ENCODE measurements at regions not wholly inside any gene's neighbourhood (a gene's known extent, or its start where the extent isn't known, plus 50 kb on each side); places are given as distances from the start of the nearest gene placed in this dataset.
"Not testable (repeated sequence)": the region's sequence is repeated elsewhere in the genome, so short reads cannot be mapped to it uniquely, and the experiment has no call there.

DNA sequence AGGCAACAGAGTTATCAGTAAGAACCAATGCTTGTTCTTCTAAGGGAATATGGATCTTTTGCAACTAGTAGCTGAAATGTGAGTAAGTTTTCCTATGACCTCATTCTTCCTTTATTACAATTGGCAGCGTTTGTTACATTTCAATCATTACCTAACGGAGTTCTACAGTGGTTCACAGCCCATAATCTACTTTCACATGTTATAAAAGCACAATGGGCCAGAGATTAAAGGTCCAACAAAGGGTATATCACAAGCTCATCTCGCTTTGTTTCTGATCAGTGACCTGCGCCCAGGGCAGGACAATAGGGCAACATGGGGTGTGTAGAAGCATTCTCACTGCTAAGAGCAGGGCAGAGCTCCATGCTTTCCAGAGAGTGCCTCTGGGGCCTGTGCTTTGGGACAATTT is 279.9 kb upstream of the DYNLRB2 start:
- H3K27ac ChIP-seq, result no peak overlapping the region
- TF ChIP-seq, protein P1, sequence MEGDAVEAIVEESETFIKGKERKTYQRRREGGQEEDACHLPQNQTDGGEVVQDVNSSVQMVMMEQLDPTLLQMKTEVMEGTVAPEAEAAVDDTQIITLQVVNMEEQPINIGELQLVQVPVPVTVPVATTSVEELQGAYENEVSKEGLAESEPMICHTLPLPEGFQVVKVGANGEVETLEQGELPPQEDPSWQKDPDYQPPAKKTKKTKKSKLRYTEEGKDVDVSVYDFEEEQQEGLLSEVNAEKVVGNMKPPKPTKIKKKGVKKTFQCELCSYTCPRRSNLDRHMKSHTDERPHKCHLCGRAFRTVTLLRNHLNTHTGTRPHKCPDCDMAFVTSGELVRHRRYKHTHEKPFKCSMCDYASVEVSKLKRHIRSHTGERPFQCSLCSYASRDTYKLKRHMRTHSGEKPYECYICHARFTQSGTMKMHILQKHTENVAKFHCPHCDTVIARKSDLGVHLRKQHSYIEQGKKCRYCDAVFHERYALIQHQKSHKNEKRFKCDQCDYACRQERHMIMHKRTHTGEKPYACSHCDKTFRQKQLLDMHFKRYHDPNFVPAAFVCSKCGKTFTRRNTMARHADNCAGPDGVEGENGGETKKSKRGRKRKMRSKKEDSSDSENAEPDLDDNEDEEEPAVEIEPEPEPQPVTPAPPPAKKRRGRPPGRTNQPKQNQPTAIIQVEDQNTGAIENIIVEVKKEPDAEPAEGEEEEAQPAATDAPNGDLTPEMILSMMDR (conservative IDR thresholded peaks at IDR 0.05), result no peak

DNA sequence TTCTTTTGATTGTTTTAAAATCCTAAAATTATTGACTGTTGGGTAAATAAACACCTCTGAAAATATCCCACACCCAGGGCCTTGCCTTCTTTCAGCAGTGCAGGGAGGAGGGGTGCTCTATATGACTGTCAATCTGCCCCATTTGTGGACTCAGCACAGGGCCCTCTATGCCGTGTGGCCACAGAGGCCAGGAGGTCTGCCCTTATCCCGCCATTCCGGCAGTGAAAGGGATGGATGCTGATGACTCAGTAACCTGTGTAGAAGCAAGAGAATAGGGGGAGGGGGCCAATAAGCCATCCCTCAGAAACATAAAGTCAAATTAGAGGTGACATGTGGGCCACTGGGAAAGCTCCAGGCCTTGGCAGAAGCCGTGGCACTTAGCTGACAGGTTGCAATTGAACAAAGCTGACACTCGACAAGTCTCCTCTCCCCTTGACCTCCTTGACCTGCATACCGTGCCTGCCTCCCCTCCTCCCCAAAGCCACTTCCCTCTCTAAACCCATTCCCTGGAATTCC is 281.4 kb upstream of the DYNLRB2 start:
- TF ChIP-seq, protein P1 (conservative IDR thresholded peaks at IDR 0.05), result no peak
- no peak overlapping the region for H3K27ac ChIP-seq

- TF ChIP-seq, protein P1 (conservative IDR thresholded peaks at IDR 0.05), result no peak
- no peak overlapping the region for H3K27ac ChIP-seq
These were observed 282.4 kb upstream of the DYNLRB2 start for GRCh38 chr16:80258407-80258806.

- TF ChIP-seq, protein P1 (conservative IDR thresholded peaks at IDR 0.05), result no peak
- no peak overlapping the region for H3K27ac ChIP-seq
These were observed 285.8 kb upstream of the DYNLRB2 start for GRCh38 chr16:80254970-80255369.

DNA sequence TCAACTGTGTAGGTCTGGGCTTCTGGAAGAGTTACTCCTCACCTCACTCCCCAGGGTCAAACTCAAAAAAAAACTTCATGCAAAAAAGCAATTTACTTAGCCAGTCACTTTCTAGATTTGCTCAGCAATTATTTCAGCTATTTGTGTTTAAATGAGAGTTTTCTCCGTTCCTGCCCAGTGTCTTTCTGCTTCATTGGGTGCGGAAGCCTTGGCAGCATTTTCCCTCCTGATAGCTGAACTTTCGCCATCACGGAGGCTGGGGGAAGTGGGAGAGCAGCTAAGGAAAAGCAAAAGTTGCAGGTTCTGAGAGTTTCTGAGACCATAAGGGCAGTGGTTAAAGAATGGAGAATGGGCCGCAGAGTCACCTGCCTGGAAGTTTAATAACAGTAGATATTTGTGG is 287.1 kb upstream of the DYNLRB2 start:
- H3K27ac ChIP-seq, result no peak overlapping the region

GRCh38 chr16:80250381-80250780 is 290.4 kb upstream of the DYNLRB2 start:
- no peak overlapping the region for H3K27ac ChIP-seq
- TF ChIP-seq, protein P1 (conservative IDR thresholded peaks at IDR 0.05), result no peak

More for the DNA sequence above, 287.1 kb upstream of the DYNLRB2 start:
- TF ChIP-seq, protein P1 (conservative IDR thresholded peaks at IDR 0.05), result no peak

- not testable (repeated sequence) for H3K27ac ChIP-seq
These were observed 297.5 kb upstream of the DYNLRB2 start for GRCh38 chr16:80243303-80243702.

DNA sequence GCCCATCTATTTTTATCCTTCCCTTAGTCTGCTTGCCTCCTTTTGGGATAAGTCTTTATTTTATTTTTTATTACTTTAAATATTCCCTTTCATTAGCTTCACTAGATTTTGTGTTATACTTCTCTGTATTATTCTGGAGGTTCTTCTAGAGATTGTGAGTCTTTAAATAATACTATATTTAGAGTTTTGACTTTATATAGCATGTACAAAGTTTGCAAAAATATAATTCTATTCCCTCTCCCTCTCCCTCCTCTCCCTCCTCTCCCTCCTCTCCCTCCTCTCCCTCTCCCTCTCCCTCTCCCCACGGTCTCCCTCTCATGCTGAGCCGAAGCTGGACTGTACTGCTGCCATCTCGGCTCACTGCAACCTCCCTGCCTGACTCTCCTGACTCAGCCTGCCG is 298.5 kb upstream of the DYNLRB2 start:
- H3K27ac ChIP-seq, result not testable (repeated sequence)
